ENCODE measurements at regions not wholly inside any gene's neighbourhood (a gene's known extent, or its start where the extent isn't known, plus 50 kb on each side); places are given as distances from the start of the nearest gene placed in this dataset.
"Not testable (repeated sequence)": the region's sequence is repeated elsewhere in the genome, so short reads cannot be mapped to it uniquely, and the experiment has no call there.

DNA sequence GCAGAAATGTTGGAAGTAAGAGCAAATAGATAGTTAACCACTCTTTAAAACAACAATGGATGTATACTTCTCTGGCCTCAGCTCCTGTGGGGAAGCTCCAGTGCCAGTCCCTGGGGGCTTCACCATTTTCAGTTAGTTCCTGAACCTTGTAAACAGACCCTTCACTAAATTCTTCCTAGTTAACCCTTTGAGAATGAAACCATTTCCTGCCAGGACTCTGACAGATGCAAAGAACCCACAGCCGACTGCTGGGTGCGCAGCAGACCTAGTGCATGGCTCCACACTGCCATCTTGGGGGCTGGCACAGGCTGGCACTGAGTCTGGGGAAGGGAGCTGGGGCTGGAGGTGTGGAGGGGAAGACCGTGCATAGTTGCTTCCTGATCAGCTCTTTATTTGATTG lies 244.4 kb downstream of the CEP170 start:
- not testable (repeated sequence) for H3K4me3 ChIP-seq (ENCODE audit: extremely low read depth, insufficient read depth, low read length, poor library complexity, severe bottlenecking); H3K9me3 ChIP-seq (ENCODE audit: control insufficient read depth, low read length); H3K27ac ChIP-seq (ENCODE audit: low read depth, low read length, severe bottlenecking); H3K36me3 ChIP-seq (ENCODE audit: control insufficient read depth, insufficient read depth, low read length); H3K4me1 ChIP-seq (ENCODE audit: control insufficient read depth, insufficient read depth, low read length, poor library complexity, severe bottlenecking)
- WGBS, 2 experiments (ENCODE audit: insufficient coverage in 2 of 2), result no CpG with 5 or more reads among the region's 3 CpGs

DNA sequence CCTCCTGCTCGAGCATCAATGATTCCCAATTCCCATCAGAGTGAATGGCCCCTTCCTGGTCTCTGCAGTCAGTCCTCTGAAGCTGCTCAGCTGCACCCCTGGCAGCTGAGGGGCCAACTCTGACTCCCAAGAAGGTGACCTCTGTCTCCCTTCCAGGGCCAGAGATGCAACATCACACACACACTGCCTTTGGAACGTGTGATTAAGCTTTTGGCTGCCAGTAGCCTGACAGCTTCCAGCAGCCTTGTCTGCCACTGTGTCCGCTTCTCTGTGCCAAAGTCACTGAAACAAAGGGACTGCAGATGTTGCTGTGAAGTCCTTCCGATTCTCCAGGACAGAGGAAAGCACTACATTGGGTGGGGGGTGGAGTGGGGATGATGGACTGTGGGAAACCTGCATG lies 254.1 kb downstream of the CEP170 start:
- not testable (repeated sequence) for H3K36me3 ChIP-seq (ENCODE audit: control insufficient read depth, insufficient read depth, low read length); H3K4me1 ChIP-seq (ENCODE audit: control insufficient read depth, insufficient read depth, low read length, poor library complexity, severe bottlenecking); H3K4me3 ChIP-seq (ENCODE audit: extremely low read depth, insufficient read depth, low read length, poor library complexity, severe bottlenecking); H3K9me3 ChIP-seq (ENCODE audit: control insufficient read depth, low read length); H3K27ac ChIP-seq (ENCODE audit: low read depth, low read length, severe bottlenecking)
- WGBS, 2 experiments (ENCODE audit: insufficient coverage in 2 of 2), result no CpG with 5 or more reads among the region's 4 CpGs

- whole genome bisulfite sequencing, 2 experiments (ENCODE audit: insufficient coverage in 2 of 2), result 88 to 100% methylated on average over 1 of the region's 3 CpGs
- H3K27ac ChIP-seq (ENCODE audit: low read depth, low read length, severe bottlenecking); H3K4me3 ChIP-seq (ENCODE audit: extremely low read depth, insufficient read depth, low read length, poor library complexity, severe bottlenecking); H3K36me3 ChIP-seq (ENCODE audit: control insufficient read depth, insufficient read depth, low read length); H3K4me1 ChIP-seq (ENCODE audit: control insufficient read depth, insufficient read depth, low read length, poor library complexity, severe bottlenecking); H3K9me3 ChIP-seq (ENCODE audit: control insufficient read depth, low read length): not testable (repeated sequence)
These were observed 262.3 kb downstream of the CEP170 start for GRCh38 chr1:242992776-242993175.

DNA sequence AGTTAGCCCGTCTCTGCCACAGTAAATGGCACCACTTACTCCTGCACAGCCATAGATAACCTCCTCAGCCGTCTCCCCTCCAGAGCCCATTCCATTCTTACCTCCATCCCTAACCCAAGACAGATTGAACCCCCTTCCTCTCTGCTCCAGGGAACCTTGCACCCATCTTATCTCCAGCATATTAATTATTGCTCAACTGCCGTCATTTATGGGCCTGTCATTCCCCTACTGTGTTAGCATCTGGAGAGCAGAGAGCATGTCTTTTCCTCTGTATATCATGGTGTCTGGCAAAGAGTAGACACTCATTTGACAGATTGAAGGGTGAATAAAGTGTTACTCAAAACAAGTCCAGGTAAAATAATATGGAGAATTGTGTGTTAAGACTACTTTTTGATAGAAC lies 270.0 kb downstream of the CEP170 start:
- H3K4me1 ChIP-seq (ENCODE audit: control insufficient read depth, insufficient read depth, low read length, poor library complexity, severe bottlenecking); H3K9me3 ChIP-seq (ENCODE audit: control insufficient read depth, low read length); H3K36me3 ChIP-seq (ENCODE audit: control insufficient read depth, insufficient read depth, low read length); H3K4me3 ChIP-seq (ENCODE audit: extremely low read depth, insufficient read depth, low read length, poor library complexity, severe bottlenecking); H3K27ac ChIP-seq (ENCODE audit: low read depth, low read length, severe bottlenecking): not testable (repeated sequence)
- 100% methylated on average over 1 of the region's 3 CpGs; no CpG with 5 or more reads in 1 of the 2 experiments for WGBS, 2 experiments (ENCODE audit: insufficient coverage in 2 of 2)

DNA sequence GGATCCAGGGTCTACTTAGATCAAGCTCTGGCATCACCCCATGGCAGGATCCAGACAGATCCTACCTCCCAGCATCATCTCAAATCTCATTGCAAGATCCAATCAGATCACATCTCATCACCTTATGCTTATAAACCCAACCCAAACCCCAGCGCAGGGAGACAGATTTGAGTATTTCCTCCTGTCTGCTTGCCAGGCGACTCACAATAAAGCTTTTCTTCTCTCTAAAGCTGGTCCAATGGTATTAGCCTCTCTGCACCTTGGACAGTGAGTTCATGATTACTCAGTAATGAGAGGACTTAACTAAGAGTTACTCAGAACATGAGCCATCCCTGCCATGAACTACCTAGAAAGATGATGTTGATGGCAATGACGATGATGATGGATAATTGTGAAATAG lies 281.7 kb downstream of the CEP170 start:
- H3K27ac ChIP-seq (ENCODE audit: low read depth, low read length, severe bottlenecking); H3K4me1 ChIP-seq (ENCODE audit: control insufficient read depth, insufficient read depth, low read length, poor library complexity, severe bottlenecking); H3K9me3 ChIP-seq (ENCODE audit: control insufficient read depth, low read length); H3K36me3 ChIP-seq (ENCODE audit: control insufficient read depth, insufficient read depth, low read length); H3K4me3 ChIP-seq (ENCODE audit: extremely low read depth, insufficient read depth, low read length, poor library complexity, severe bottlenecking): not testable (repeated sequence)
- 80 to 100% methylated on average over 1 of the region's 3 CpGs for WGBS, 2 experiments (ENCODE audit: insufficient coverage in 2 of 2)

DNA sequence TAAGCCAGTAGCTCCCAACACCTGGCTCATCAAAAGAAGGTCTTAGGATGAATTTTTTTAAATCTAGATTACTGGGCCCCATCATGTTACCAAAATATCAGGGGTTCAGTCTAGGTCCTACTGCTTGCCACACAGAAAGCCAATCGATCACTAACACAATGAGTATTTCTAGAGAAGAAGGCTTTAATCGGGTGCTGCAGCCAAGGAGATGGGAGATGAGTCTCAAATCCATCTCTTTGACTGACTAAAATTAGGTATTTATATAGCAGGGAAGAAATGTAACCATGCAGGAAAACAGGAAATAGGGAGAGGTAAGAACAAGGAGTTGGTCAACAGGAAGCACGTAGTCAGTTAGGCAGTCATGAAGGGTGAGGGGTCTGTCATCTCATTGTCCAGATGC lies 288.2 kb downstream of the CEP170 start:
- Histone ChIP-seq H3K36me3 (ENCODE audit: control insufficient read depth, insufficient read depth, low read length) (no peaks in the 10 kb centered on the region), H3K4me3 (ENCODE audit: extremely low read depth, insufficient read depth, low read length, poor library complexity, severe bottlenecking) (no peak overlapping the region), H3K4me1 (ENCODE audit: control insufficient read depth, insufficient read depth, low read length, poor library complexity, severe bottlenecking) (no peaks in the 10 kb centered on the region), H3K9me3 (ENCODE audit: control insufficient read depth, low read length) (peaks cover 10% of the 10 kb centered on the region), H3K27ac (ENCODE audit: low read depth, low read length, severe bottlenecking) (no peak overlapping the region)
- WGBS, 2 experiments (ENCODE audit: insufficient coverage in 2 of 2), result 85 to 97% methylated on average over 2 to 3 of the region's 3 CpGs

- not testable (repeated sequence) for H3K9me3 ChIP-seq (ENCODE audit: control insufficient read depth, low read length); H3K36me3 ChIP-seq (ENCODE audit: control insufficient read depth, insufficient read depth, low read length); H3K4me3 ChIP-seq (ENCODE audit: extremely low read depth, insufficient read depth, low read length, poor library complexity, severe bottlenecking); H3K4me1 ChIP-seq (ENCODE audit: control insufficient read depth, insufficient read depth, low read length, poor library complexity, severe bottlenecking); H3K27ac ChIP-seq (ENCODE audit: low read depth, low read length, severe bottlenecking)
- WGBS, 2 experiments (ENCODE audit: insufficient coverage in 2 of 2), result no CpG with 5 or more reads among the region's 3 CpGs
These were observed 295.7 kb downstream of the CEP170 start for GRCh38 chr1:242959397-242959796.

DNA sequence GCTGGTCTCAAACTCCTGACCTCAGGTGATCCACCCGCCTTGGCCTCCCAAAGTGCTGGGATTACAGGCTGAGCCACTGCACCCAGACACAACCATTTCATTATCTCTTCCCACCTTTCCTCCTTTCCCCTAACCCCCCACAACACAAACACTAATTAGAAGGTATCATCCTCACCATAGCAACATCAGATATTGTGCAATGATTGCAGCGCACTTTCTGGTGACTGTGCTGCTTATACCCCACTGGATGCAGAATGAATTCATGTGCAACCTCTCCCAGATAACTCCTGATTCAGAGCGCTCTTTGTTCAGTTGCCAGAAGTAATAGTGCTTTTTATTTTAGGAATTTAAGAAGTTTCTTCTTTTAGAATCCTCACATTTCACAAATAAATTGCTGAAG lies 300.1 kb downstream of the CEP170 start:
- not testable (repeated sequence) for H3K36me3 ChIP-seq (ENCODE audit: control insufficient read depth, insufficient read depth, low read length); H3K4me3 ChIP-seq (ENCODE audit: extremely low read depth, insufficient read depth, low read length, poor library complexity, severe bottlenecking); H3K9me3 ChIP-seq (ENCODE audit: control insufficient read depth, low read length); H3K27ac ChIP-seq (ENCODE audit: low read depth, low read length, severe bottlenecking); H3K4me1 ChIP-seq (ENCODE audit: control insufficient read depth, insufficient read depth, low read length, poor library complexity, severe bottlenecking)
- 100% methylated on average over 1 of the region's 3 CpGs for WGBS, 2 experiments (ENCODE audit: insufficient coverage in 2 of 2)

- Histone ChIP-seq H3K36me3 (ENCODE audit: control insufficient read depth, insufficient read depth, low read length) (no peaks in the 10 kb centered on the region), H3K4me3 (ENCODE audit: extremely low read depth, insufficient read depth, low read length, poor library complexity, severe bottlenecking) (no peak overlapping the region), H3K9me3 (ENCODE audit: control insufficient read depth, low read length) (no peaks in the 10 kb centered on the region), H3K27ac (ENCODE audit: low read depth, low read length, severe bottlenecking) (no peak overlapping the region), H3K4me1 (ENCODE audit: control insufficient read depth, insufficient read depth, low read length, poor library complexity, severe bottlenecking) (no peaks in the 10 kb centered on the region)
- 67 to 78% methylated on average over 1 of the region's 3 CpGs for WGBS, 2 experiments (ENCODE audit: insufficient coverage in 2 of 2)
These were observed 308.9 kb downstream of the CEP170 start for GRCh38 chr1:242946206-242946605.

DNA sequence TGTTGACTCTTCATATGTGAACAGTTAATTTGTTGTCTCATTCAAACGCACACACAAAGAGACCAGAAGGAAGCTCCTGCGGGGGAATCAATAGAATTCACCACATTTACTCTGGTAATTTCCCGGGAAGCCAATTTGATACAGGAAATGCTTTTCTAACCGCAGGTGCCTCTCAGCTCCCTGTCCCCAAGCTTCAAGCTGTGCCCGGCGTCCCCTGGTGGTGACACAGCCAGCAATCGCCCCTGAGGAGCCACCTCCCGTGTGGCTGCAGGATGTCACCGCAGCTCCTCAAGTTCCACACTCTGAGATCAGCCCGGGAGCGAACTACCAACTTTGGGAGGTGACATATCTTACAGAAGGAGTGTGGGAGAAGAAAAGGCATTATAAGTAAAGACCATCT lies 318.4 kb downstream of the CEP170 start:
- not testable (repeated sequence) for H3K4me1 ChIP-seq (ENCODE audit: control insufficient read depth, insufficient read depth, low read length, poor library complexity, severe bottlenecking); H3K27ac ChIP-seq (ENCODE audit: low read depth, low read length, severe bottlenecking); H3K9me3 ChIP-seq (ENCODE audit: control insufficient read depth, low read length); H3K36me3 ChIP-seq (ENCODE audit: control insufficient read depth, insufficient read depth, low read length); H3K4me3 ChIP-seq (ENCODE audit: extremely low read depth, insufficient read depth, low read length, poor library complexity, severe bottlenecking)
- WGBS, 2 experiments (ENCODE audit: insufficient coverage in 2 of 2), result 39% methylated on average over 3 of the region's 11 CpGs; no CpG with 5 or more reads in 1 of the 2 experiments

- H3K4me1 ChIP-seq (ENCODE audit: control insufficient read depth, insufficient read depth, low read length, poor library complexity, severe bottlenecking); H3K9me3 ChIP-seq (ENCODE audit: control insufficient read depth, low read length); H3K36me3 ChIP-seq (ENCODE audit: control insufficient read depth, insufficient read depth, low read length); H3K4me3 ChIP-seq (ENCODE audit: extremely low read depth, insufficient read depth, low read length, poor library complexity, severe bottlenecking); H3K27ac ChIP-seq (ENCODE audit: low read depth, low read length, severe bottlenecking): not testable (repeated sequence)
- 90 to 96% methylated on average over 4 of the region's 6 CpGs for WGBS, 2 experiments (ENCODE audit: insufficient coverage in 2 of 2)
These were observed 330.4 kb downstream of the CEP170 start for GRCh38 chr1:242924717-242925116.

DNA sequence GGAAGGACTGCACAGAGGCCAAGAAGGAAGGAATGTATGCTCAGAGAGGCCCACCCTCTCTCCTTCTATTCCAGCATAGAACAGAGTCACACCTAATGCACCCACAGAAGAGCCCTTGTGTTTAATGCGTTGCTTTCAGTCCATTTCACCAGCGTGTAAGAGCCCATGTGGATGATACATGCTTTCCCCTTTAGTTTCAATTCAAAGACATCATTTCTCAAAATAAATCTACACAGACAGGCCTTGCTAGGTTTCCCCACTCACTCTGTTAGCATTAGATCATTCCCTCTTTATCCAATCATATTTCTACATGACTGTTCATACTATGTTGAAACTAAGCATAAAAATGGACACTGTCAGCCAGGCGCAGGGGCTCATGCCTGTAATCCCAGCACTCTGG lies 331.5 kb downstream of the CEP170 start:
- 86 to 96% methylated on average over 3 of the region's 3 CpGs for WGBS, 2 experiments (ENCODE audit: insufficient coverage in 2 of 2)
- H3K9me3 ChIP-seq (ENCODE audit: control insufficient read depth, low read length); H3K4me3 ChIP-seq (ENCODE audit: extremely low read depth, insufficient read depth, low read length, poor library complexity, severe bottlenecking); H3K27ac ChIP-seq (ENCODE audit: low read depth, low read length, severe bottlenecking); H3K36me3 ChIP-seq (ENCODE audit: control insufficient read depth, insufficient read depth, low read length); H3K4me1 ChIP-seq (ENCODE audit: control insufficient read depth, insufficient read depth, low read length, poor library complexity, severe bottlenecking): not testable (repeated sequence)
